B cell (primary cell): ENCODE measurements at regions not wholly inside any gene's neighbourhood (a gene's known extent, or its start where the extent isn't known, plus 50 kb on each side); places are given as distances from the start of the nearest gene placed in this dataset.

Experiments
- ATAC-seq: fragments of 200-7000 bp; cut with Tn5 transposase; one replicate; pipeline ENCODE4 v1.10.0; 2021; ENCODE audit warnings: low read depth, mild to moderate bottlenecking, moderate number of reproducible peaks, moderate library complexity
- CTCF ChIA-PET: fragments of 350-600 bp; sonication (Branson Sonifier 250); formaldehyde crosslinking; loops from one replicate; lab custom pipeline; 2021; ENCODE audit warnings: antibody characterized with exemption, inconsistent platforms; lab: Charles Lee
- POLR2A ChIA-PET: fragments of 350-600 bp; sonication (Branson Sonifier 250); formaldehyde crosslinking; loops from one replicate; lab custom pipeline; 2021; ENCODE audit warnings: antibody characterized with exemption; lab: Charles Lee
- DNase-seq: peaks from one replicate; pipeline ENCODE4 v3.0.0; 2013
- H2AFZ ChIP-seq: 2 replicates; pipeline ENCODE4 v1.6.1; 2012; ENCODE audit warnings: mild to moderate bottlenecking, low read depth, low read length; ENCODE audit not compliant: insufficient read depth, poor library complexity, severe bottlenecking
- H3K27ac ChIP-seq, 2 donors: 1 replicate in 1 of 2; 2 replicates in 1 of 2; pipeline ENCODE4 v1.5.1; 2012 to 2013; ENCODE audit warnings: low read length in 2 of 2, mild to moderate bottlenecking in 2 of 2, moderate library complexity in 1 of 2
- H3K27me3 ChIP-seq, 4 experiments: fragments of 200-600 bp in 1 of 4; sonication (generic) in 1 of 4; replicated peaks in 1 of 4; 1 replicate in 2 of 4; 2 replicates in 2 of 4; pipeline versions ENCODE4 v1.6.1 to v1.7.0; 2013 to 2016; ENCODE audit warnings: low read length in 3 of 4, mild to moderate bottlenecking in 2 of 4, mixed read lengths in 1 of 4, moderate library complexity in 1 of 4; ENCODE audit not compliant: insufficient read depth in 4 of 4, control insufficient read depth in 3 of 4; ENCODE audit errors: control extremely low read depth in 1 of 4
- H3K36me3 ChIP-seq, 2 experiments: replicated peaks in 1 of 2; 1 replicate in 1 of 2; 2 replicates in 1 of 2; pipeline versions ENCODE4 v1.6.1 to v1.7.1; 2013; ENCODE audit warnings: low read length in 1 of 2; ENCODE audit not compliant: insufficient read depth in 2 of 2, control insufficient read depth in 1 of 2; ENCODE audit errors: control extremely low read depth in 1 of 2, extremely low read depth in 1 of 2
- H3K4me1 ChIP-seq, 2 donors: fragments of 200-600 bp in 1 of 2; sonication (generic) in 1 of 2; 1 replicate in 1 of 2; 2 replicates in 1 of 2; pipeline versions ENCODE4 v1.5.1 to v1.6.1; 2013 to 2017; ENCODE audit warnings: low read length in 2 of 2; ENCODE audit not compliant: control insufficient read depth in 2 of 2, insufficient read depth in 2 of 2
- H3K4me2 ChIP-seq: replicated peaks from 2 replicates; pipeline ENCODE3; 2012; ENCODE audit warnings: mild to moderate bottlenecking, low read depth, low read length; ENCODE audit not compliant: poor library complexity, severe bottlenecking
- H3K4me3 ChIP-seq, 5 experiments: fragments of 200-600 bp in 1 of 5; sonication (generic) in 1 of 5; 1 replicate in 3 of 5; 2 replicates in 2 of 5; pipeline versions ENCODE4 v1.5.1 to v1.7.0; 2011 to 2016; ENCODE audit warnings: low read length in 4 of 5, mild to moderate bottlenecking in 4 of 5, low read depth in 2 of 5, control low read depth in 1 of 5, moderate library complexity in 1 of 5; ENCODE audit not compliant: insufficient read depth in 1 of 5; ENCODE audit errors: control extremely low read depth in 1 of 5, extremely low read depth in 1 of 5
- H3K79me2 ChIP-seq: fragments of 200-600 bp; sonication (generic); one replicate; pipeline ENCODE4 v1.6.0; 2016; ENCODE audit warnings: low read length; ENCODE audit not compliant: control insufficient read depth, insufficient read depth
- H3K9ac ChIP-seq: fragments of 200-600 bp; sonication (generic); 2 replicates; pipeline ENCODE4 v1.6.1; 2017; ENCODE audit warnings: mild to moderate bottlenecking, low read length, moderate library complexity
- H3K9me3 ChIP-seq, 3 donors: one replicate each; pipeline versions ENCODE4 v1.6.1 to v1.7.1; 2013; ENCODE audit warnings: low read length in 2 of 3; ENCODE audit not compliant: control insufficient read depth in 2 of 3, insufficient read depth in 1 of 3; ENCODE audit errors: control extremely low read depth in 1 of 3
- H4K20me1 ChIP-seq: 2 replicates; pipeline ENCODE4 v1.6.0; 2012; ENCODE audit warnings: mild to moderate bottlenecking, low read length; ENCODE audit not compliant: insufficient read depth, control insufficient read depth, poor library complexity, severe bottlenecking
- H3K27ac Mint-ChIP-seq: one replicate; pipeline ENCODE4 v1.8.0; 2021; ENCODE audit warnings: mixed read lengths
- H3K27me3 Mint-ChIP-seq: one replicate; pipeline ENCODE4 v1.8.0; 2021; ENCODE audit warnings: mixed read lengths
- H3K4me1 Mint-ChIP-seq: one replicate; pipeline ENCODE4 v1.8.0; 2021; ENCODE audit warnings: mixed read lengths
- H3K4me3 Mint-ChIP-seq: one replicate; pipeline ENCODE4 v1.8.0; 2021; ENCODE audit warnings: mixed read lengths
- H3K9me3 Mint-ChIP-seq: one replicate; pipeline ENCODE4 v1.8.0; 2022; ENCODE audit warnings: mixed read lengths; ENCODE audit not compliant: insufficient read depth
- CTCF ChIP-seq: fragments of 200-600 bp; IDR thresholded peaks from one replicate; pipeline ENCODE4 v1.8.0; 2022; ENCODE audit warnings: antibody characterized with exemption, mild to moderate bottlenecking
- EZH2 ChIP-seq: IDR thresholded peaks from 2 replicates; pipeline ENCODE4 v1.6.1; 2012; ENCODE audit warnings: borderline replicate concordance, low read depth, mild to moderate bottlenecking, moderate library complexity, low read length; ENCODE audit not compliant: insufficient read depth, poor library complexity, severe bottlenecking
- WGBS: methylation state at CpG from one replicate; pipeline ENCODE4 v1.1.5; 2013; ENCODE audit warnings: missing lambda C conversion rate; ENCODE audit not compliant: insufficient coverage; 5-methylcytosine and 5-hydroxymethylcytosine counted together
- intact Hi-C: fragments of 100-400 bp; cut with micrococcal nuclease; formaldehyde crosslinking; loops from one replicate; pipeline ENCODE4 v1.10.0; 2022

GRCh38 chr6:66340736-66341135 is 633.7 kb upstream of the EYS start:
- H3K27me3 Mint-ChIP-seq, result no peaks in the 10 kb centered on the region
- Histone ChIP-seq H3K9me3 (peaks cover 0 to 1% (median 0%) of the 10 kb centered on the region in 3 donors), H3K79me2 (no peaks in the 10 kb centered on the region), H3K36me3 (no peaks in the 10 kb centered on the region), H3K27ac (no peak overlapping the region), H3K4me2 (no peak overlapping the region), H3K4me3 (no peak overlapping the region), H2AFZ (no peak overlapping the region), H3K9ac (no peak overlapping the region), H3K4me1 (no peaks in the 10 kb centered on the region), H3K27me3 (no peaks in the 10 kb centered on the region), H4K20me1 (no peaks in the 10 kb centered on the region)
- intact Hi-C loops, result no loop called here
- ATAC-seq (no peak), DNase-seq (no peak)
- H3K9me3 Mint-ChIP-seq, result peaks cover 3% of the 10 kb centered on the region
- no CpG with 5 or more reads among the region's 1 CpG for WGBS
- no peaks in the 10 kb centered on the region for H3K4me1 Mint-ChIP-seq
- ChIA-PET CTCF (no interaction called here), POLR2A (no interaction called here)
- no peak overlapping the region for H3K4me3 Mint-ChIP-seq
- TF ChIP-seq CTCF (no peak), EZH2 (no peak)
- H3K27ac Mint-ChIP-seq, result no peak overlapping the region

GRCh38 chr6:66336176-66336575 is 629.1 kb upstream of the EYS start:
- no peaks in the 10 kb centered on the region for H3K4me1 Mint-ChIP-seq
- intact Hi-C loops, result no loop called here
- WGBS, result no CpG with 5 or more reads among the region's 1 CpG
- H4K20me1 ChIP-seq, result no peaks in the 10 kb centered on the region
- CTCF ChIA-PET, result no interaction called here
- no peak overlapping the region for H2AFZ ChIP-seq
- H3K27me3 Mint-ChIP-seq, result no peaks in the 10 kb centered on the region
- H3K4me3 ChIP-seq, result no peak overlapping the region
- no peak for DNase-seq
- H3K27me3 ChIP-seq, result no peaks in the 10 kb centered on the region
- H3K4me1 ChIP-seq, result no peaks in the 10 kb centered on the region
- TF ChIP-seq CTCF, result no peak
- no peak for TF ChIP-seq EZH2
- no peak overlapping the region for H3K27ac Mint-ChIP-seq
- no peaks in the 10 kb centered on the region for H3K9me3 ChIP-seq
- H3K9ac ChIP-seq, result no peak overlapping the region
- H3K4me2 ChIP-seq, result no peak overlapping the region
- H3K9me3 Mint-ChIP-seq, result peaks cover 2% of the 10 kb centered on the region
- ATAC-seq, result no peak
- POLR2A ChIA-PET, result no interaction called here
- no peaks in the 10 kb centered on the region for H3K36me3 ChIP-seq
- H3K79me2 ChIP-seq, result no peaks in the 10 kb centered on the region
- no peak overlapping the region for H3K4me3 Mint-ChIP-seq
- H3K27ac ChIP-seq, result no peak overlapping the region
